Mesenchymal stem cell (in vitro differentiated cells and primary cell): ENCODE measurements at regions not wholly inside any gene's neighbourhood (a gene's known extent, or its start where the extent isn't known, plus 50 kb on each side); places are given as distances from the start of the nearest gene placed in this dataset.

Source experiments
- DNase-seq: peaks from one replicate; pipeline ENCODE4 v3.0.0-alpha.2; 2013
- H2AFZ ChIP-seq: one replicate; pipeline ENCODE4 v1.6.1; 2013; ENCODE audit warnings: low read depth, mild to moderate bottlenecking, control low read depth, inconsistent platforms, low read length, moderate library complexity
- H2AK5ac ChIP-seq: 2 replicates; pipeline ENCODE4 v1.6.1; 2013; ENCODE audit warnings: low read length, moderate library complexity, mild to moderate bottlenecking, inconsistent platforms; ENCODE audit not compliant: severe bottlenecking
- H2BK120ac ChIP-seq: one replicate; pipeline ENCODE4 v1.6.1; 2013; ENCODE audit warnings: low read depth, mild to moderate bottlenecking, inconsistent platforms, low read length, moderate library complexity
- H2BK12ac ChIP-seq, 2 experiments: one replicate each; pipeline ENCODE4 v1.6.1; 2013; ENCODE audit warnings: inconsistent platforms in 2 of 2, low read length in 2 of 2, mild to moderate bottlenecking in 2 of 2, moderate library complexity in 2 of 2, control low read depth in 1 of 2
- H2BK15ac ChIP-seq: one replicate; pipeline ENCODE4 v1.6.1; 2013; ENCODE audit warnings: mild to moderate bottlenecking, low read depth, inconsistent platforms; ENCODE audit not compliant: poor library complexity, severe bottlenecking
- H2BK5ac ChIP-seq: 2 replicates; pipeline ENCODE4 v1.6.1; 2013; ENCODE audit warnings: low read depth, mild to moderate bottlenecking, low read length, control low read depth, inconsistent platforms; ENCODE audit not compliant: poor library complexity, severe bottlenecking
- H3K14ac ChIP-seq, 2 experiments: one replicate each; pipeline ENCODE4 v1.6.1; 2013; ENCODE audit warnings: inconsistent platforms in 2 of 2, low read length in 2 of 2, control low read depth in 1 of 2, mild to moderate bottlenecking in 1 of 2, moderate library complexity in 1 of 2
- H3K18ac ChIP-seq, 2 experiments: one replicate each; pipeline ENCODE4 v1.6.1; 2013; ENCODE audit warnings: inconsistent platforms in 2 of 2, low read length in 2 of 2, control low read depth in 1 of 2, low read depth in 1 of 2, mild to moderate bottlenecking in 1 of 2
- H3K23ac ChIP-seq, 2 experiments: one replicate each; pipeline ENCODE4 v1.6.1; 2013; ENCODE audit warnings: inconsistent platforms in 2 of 2, low read length in 2 of 2, mild to moderate bottlenecking in 2 of 2, moderate library complexity in 2 of 2, control low read depth in 1 of 2
- H3K27ac ChIP-seq: 2 replicates; pipeline ENCODE4 v1.5.1; 2013; ENCODE audit warnings: mild to moderate bottlenecking, moderate library complexity, low read length, control low read depth, inconsistent platforms; ENCODE audit not compliant: poor library complexity, severe bottlenecking
- H3K27me3 ChIP-seq, 2 experiments: 2 replicates each; pipeline versions ENCODE4 v1.6.1 to v1.7.0; 2013; ENCODE audit warnings: low read length in 2 of 2, mild to moderate bottlenecking in 2 of 2, moderate library complexity in 2 of 2, control low read depth in 1 of 2, inconsistent platforms in 1 of 2; ENCODE audit not compliant: control insufficient read depth in 1 of 2, insufficient read depth in 1 of 2
- H3K36me3 ChIP-seq, 2 experiments: 2 replicates each; pipeline versions ENCODE4 v1.6.1 to v1.7.0; 2013; ENCODE audit warnings: low read length in 2 of 2, control low read depth in 1 of 2, inconsistent platforms in 1 of 2, low read depth in 1 of 2, mild to moderate bottlenecking in 1 of 2; ENCODE audit not compliant: insufficient read depth in 2 of 2, control insufficient read depth in 1 of 2
- H3K4ac ChIP-seq, 2 experiments: one replicate each; pipeline ENCODE4 v1.6.1; 2013; ENCODE audit warnings: inconsistent platforms in 2 of 2, low read length in 2 of 2, mild to moderate bottlenecking in 2 of 2, moderate library complexity in 2 of 2, control low read depth in 1 of 2, low read depth in 1 of 2
- H3K4me1 ChIP-seq: 2 replicates; pipeline ENCODE4 v1.6.1; 2013; ENCODE audit warnings: low read depth, low read length, control low read depth; ENCODE audit not compliant: control insufficient read depth, insufficient read depth
- H3K4me2 ChIP-seq: 2 replicates; pipeline ENCODE4 v1.6.1; 2013; ENCODE audit warnings: low read length, mild to moderate bottlenecking, inconsistent platforms; ENCODE audit not compliant: poor library complexity, severe bottlenecking
- H3K4me3 ChIP-seq, 2 experiments: 2 replicates each; pipeline versions ENCODE4 v1.5.1 to v1.7.0; 2013; ENCODE audit warnings: low read length in 2 of 2, mild to moderate bottlenecking in 2 of 2, control low read depth in 1 of 2, low read depth in 1 of 2; ENCODE audit not compliant: insufficient read depth in 1 of 2
- H3K79me1 ChIP-seq: replicated peaks from 2 replicates; pipeline ENCODE4 v1.6.1; 2013; ENCODE audit warnings: mild to moderate bottlenecking, control low read depth, low read length, inconsistent platforms; ENCODE audit not compliant: poor library complexity, severe bottlenecking
- H3K9ac ChIP-seq: 2 replicates; pipeline ENCODE4 v1.7.0; 2013; ENCODE audit warnings: mild to moderate bottlenecking, low read length, moderate library complexity
- H3K9me3 ChIP-seq: 2 replicates; pipeline ENCODE4 v1.7.0; 2013; ENCODE audit warnings: mild to moderate bottlenecking, low read length; ENCODE audit not compliant: control insufficient read depth
- H4K8ac ChIP-seq: one replicate; pipeline ENCODE4 v1.6.1; 2013; ENCODE audit warnings: inconsistent platforms, mild to moderate bottlenecking, low read length, moderate library complexity
- H4K91ac ChIP-seq: one replicate; pipeline ENCODE4 v1.6.1; 2013; ENCODE audit warnings: mild to moderate bottlenecking, low read length, inconsistent platforms
- WGBS: methylation state at CpG from one replicate; pipeline ENCODE4 v1.1.7; 2013; ENCODE audit warnings: mixed read lengths; 5-methylcytosine and 5-hydroxymethylcytosine counted together

DNA sequence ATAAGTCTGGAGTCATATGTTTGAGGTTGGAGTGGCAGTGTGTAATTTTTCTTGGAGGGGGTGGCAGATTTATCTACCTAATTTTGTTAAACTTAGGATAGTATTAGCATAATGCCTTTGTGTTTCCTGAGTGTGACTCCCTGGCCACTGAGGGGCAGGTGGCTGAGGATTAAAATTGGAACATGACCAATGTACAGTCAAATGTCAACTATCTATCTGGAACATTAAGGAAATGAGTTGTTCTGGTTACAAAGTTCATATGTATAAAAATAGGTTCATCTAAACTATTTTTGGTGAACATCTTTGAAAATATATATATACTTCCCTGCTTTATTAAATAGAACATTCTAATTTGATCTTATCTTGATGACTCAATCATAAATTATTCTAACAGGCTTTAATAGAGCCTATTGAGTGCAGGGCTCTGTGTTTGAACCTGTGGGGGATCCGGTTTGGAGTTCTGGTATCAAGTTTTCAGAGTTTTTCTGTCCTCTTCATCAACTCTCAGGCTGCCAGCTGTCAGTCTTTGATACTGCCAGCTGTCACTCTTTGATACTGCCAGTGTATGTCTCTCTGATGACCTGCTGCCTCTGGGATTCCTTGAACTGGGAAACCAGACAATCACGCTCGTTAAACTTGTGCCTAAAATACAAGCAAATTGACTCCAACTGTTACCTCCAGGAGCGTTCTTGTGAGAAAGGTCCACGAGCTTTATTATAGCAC, 309.6 kb downstream of the METTL15 start:
- Histone ChIP-seq H3K4me3 (no peak overlapping the region), H3K36me3 (no peaks in the 10 kb centered on the region), H2BK120ac (no peak overlapping the region), H3K27me3 (no peaks in the 10 kb centered on the region), H3K14ac (no peak overlapping the region), H2BK15ac (no peak overlapping the region), H2AK5ac (no peak overlapping the region), H2AFZ (no peak overlapping the region), H3K79me1 (no peaks in the 10 kb centered on the region), H3K4me1 (no peaks in the 10 kb centered on the region), H2BK5ac (no peak overlapping the region), H3K27ac (no peak overlapping the region), H3K9me3 (peaks cover 4% of the 10 kb centered on the region), H3K4me2 (no peak overlapping the region), H3K18ac (no peak overlapping the region), H4K8ac (no peak overlapping the region), H3K9ac (no peak overlapping the region), H3K4ac (no peak overlapping the region), H3K23ac (no peak overlapping the region), H4K91ac (no peak overlapping the region), H2BK12ac (no peak overlapping the region)
- 91% methylated on average over 4 of the region's 5 CpGs for WGBS
- no peak for DNase-seq

DNA sequence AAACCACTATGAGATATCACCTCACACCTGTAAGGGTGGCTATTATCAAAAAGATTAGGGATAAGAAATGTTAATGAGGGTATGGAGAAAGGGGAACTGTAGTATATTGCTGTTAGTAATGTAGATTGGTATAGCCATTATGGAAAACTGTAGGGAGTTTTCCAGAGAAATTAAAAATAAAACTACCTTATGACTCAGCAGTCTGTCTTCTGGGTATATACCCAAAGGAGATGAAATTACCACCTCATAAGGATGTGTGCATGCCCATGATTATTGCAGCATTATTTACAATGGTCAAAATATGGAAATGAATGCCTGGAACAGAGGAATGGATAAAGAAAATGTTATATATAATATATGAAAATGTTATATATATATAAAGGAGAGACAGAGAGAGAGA, 303.8 kb downstream of the METTL15 start:
- H3K27me3 ChIP-seq, result no peaks in the 10 kb centered on the region
- no peak overlapping the region for H3K14ac ChIP-seq
- no peaks in the 10 kb centered on the region for H3K9me3 ChIP-seq
- H4K91ac ChIP-seq, result no peak overlapping the region
- no peak overlapping the region for H3K4me2 ChIP-seq
- no peak overlapping the region for H4K8ac ChIP-seq
- H3K18ac ChIP-seq, result no peak overlapping the region
- no peak overlapping the region for H2BK5ac ChIP-seq
- H2AFZ ChIP-seq, result no peak overlapping the region
- H3K79me1 ChIP-seq, result no peaks in the 10 kb centered on the region
- no peak overlapping the region for H2BK15ac ChIP-seq
- H2BK12ac ChIP-seq, result no peak overlapping the region
- H3K4me1 ChIP-seq, result no peaks in the 10 kb centered on the region
- H3K4ac ChIP-seq, result no peak overlapping the region
- H2BK120ac ChIP-seq, result no peak overlapping the region
- no peak overlapping the region for H3K23ac ChIP-seq
- no peak overlapping the region for H3K27ac ChIP-seq
- H2AK5ac ChIP-seq, result no peak overlapping the region
- no peaks in the 10 kb centered on the region for H3K36me3 ChIP-seq
- H3K9ac ChIP-seq, result no peak overlapping the region
- no peak for DNase-seq
- no peak overlapping the region for H3K4me3 ChIP-seq

DNA sequence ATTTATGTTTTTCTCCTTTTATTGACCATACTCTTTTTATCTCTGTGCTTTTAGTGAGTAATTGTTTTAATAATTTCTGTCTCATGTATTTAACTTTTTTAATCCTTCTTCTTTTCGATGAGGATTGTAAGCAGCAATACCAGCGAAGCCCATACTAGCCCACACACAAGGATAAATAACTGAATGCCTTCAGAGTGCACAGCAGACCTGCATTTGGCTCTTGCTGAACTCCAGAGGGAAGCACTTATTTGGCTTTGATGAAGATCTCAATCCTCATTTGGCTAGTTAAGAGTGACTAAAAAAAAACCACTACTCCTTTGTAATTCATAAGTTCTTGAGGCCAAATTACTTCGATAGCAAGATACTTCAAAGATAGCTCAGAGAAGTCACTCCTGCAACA, 293.3 kb downstream of the METTL15 start:
- no peak overlapping the region for H4K91ac ChIP-seq
- H3K27me3 ChIP-seq, result no peaks in the 10 kb centered on the region
- 90% methylated on average over 2 of the region's 3 CpGs for WGBS
- no peak overlapping the region for H3K4ac ChIP-seq
- H3K18ac ChIP-seq, result no peak overlapping the region
- H2BK120ac ChIP-seq, result no peak overlapping the region
- H2BK5ac ChIP-seq, result no peak overlapping the region
- H2BK15ac ChIP-seq, result no peak overlapping the region
- no peak overlapping the region for H3K23ac ChIP-seq
- H3K9ac ChIP-seq, result no peak overlapping the region
- H4K8ac ChIP-seq, result no peak overlapping the region
- H3K4me1 ChIP-seq, result peaks cover 2% of the 10 kb centered on the region
- DNase-seq, result no peak
- H2AK5ac ChIP-seq, result no peak overlapping the region
- H3K4me3 ChIP-seq, result no peak overlapping the region
- H3K27ac ChIP-seq, result no peak overlapping the region
- H3K36me3 ChIP-seq, result no peaks in the 10 kb centered on the region
- H3K14ac ChIP-seq, result no peak overlapping the region
- no peaks in the 10 kb centered on the region for H3K79me1 ChIP-seq
- no peaks in the 10 kb centered on the region for H3K9me3 ChIP-seq
- H3K4me2 ChIP-seq, result no peak overlapping the region
- H2BK12ac ChIP-seq, result no peak overlapping the region
- no peak overlapping the region for H2AFZ ChIP-seq

DNA sequence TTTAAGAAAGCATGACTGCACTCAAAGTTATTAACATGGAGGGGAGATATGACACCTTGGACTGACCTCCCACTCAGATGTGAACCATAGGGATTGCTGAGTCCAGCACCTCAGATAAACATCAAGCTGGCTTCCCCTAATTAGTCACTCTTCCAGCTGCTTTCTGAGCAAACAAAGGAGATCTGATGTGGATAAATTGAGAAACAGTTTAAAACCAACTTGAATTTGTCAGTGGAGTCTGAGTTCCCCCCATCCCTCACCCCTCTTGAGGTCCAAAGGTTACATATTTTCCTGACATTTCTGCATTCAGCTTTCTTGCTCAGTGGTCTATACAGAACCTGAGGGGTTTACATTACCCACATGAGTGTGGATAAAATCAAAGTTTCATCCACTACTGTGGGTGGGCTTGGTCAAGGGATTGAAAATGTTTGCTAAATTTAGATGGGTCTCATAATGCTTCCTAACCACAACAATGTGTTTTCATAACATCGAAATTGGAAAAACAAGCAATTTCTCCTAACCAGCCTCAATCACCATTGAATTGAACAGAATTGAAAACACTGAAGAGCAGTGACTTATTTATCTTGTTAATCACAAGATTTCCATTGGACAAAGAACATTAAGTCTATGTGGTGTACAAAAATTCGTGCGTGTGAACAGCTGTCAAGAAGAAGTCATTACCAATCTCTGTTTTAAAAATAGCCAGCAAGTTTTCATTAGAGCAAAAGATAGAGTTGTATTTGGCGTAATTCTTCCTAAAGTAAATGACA, 292.3 kb downstream of the METTL15 start:
- Histone ChIP-seq H3K79me1 (no peaks in the 10 kb centered on the region), H3K18ac (no peak overlapping the region), H3K9ac (no peak overlapping the region), H2BK5ac (no peak overlapping the region), H2BK120ac (no peak overlapping the region), H3K27ac (no peak overlapping the region), H3K4me3 (no peak overlapping the region), H3K4ac (no peak overlapping the region), H4K91ac (no peak overlapping the region), H2AFZ (no peak overlapping the region), H3K9me3 (no peaks in the 10 kb centered on the region), H3K23ac (no peak overlapping the region), H3K27me3 (no peaks in the 10 kb centered on the region), H3K4me2 (no peak overlapping the region), H3K36me3 (no peaks in the 10 kb centered on the region), H2BK15ac (no peak overlapping the region), H2BK12ac (no peak overlapping the region), H4K8ac (no peak overlapping the region), H2AK5ac (no peak overlapping the region), H3K4me1 (peaks cover 2% of the 10 kb centered on the region), H3K14ac (no peak overlapping the region)
- peak; percentile 62 for DNase-seq
- 86% methylated on average over 3 of the region's 4 CpGs for WGBS
